ENCODE measurements at regions not wholly inside any gene's neighbourhood (a gene's known extent, or its start where the extent isn't known, plus 50 kb on each side); places are given as distances from the start of the nearest gene placed in this dataset.

DNA sequence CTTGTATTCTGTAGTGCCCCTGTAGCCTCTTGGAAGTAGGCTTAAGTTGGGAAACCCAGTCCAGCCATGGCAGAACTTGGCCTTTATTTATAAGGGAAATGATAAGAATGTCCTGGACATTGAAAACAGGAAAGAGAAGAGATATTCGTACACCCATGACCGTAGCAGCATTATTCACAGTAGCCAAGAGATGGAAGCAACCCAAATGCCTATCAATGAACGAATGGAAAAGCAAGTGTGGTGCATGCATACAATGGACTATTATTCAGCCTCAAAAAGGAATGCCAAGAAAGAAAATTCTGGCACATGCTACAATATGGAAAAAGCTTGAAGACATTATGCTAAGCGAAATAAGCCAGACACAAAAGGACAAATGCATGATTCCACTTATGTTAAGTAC lies 315.3 kb downstream of the CXCL12 start:
- TF ChIP-seq, protein P1, sequence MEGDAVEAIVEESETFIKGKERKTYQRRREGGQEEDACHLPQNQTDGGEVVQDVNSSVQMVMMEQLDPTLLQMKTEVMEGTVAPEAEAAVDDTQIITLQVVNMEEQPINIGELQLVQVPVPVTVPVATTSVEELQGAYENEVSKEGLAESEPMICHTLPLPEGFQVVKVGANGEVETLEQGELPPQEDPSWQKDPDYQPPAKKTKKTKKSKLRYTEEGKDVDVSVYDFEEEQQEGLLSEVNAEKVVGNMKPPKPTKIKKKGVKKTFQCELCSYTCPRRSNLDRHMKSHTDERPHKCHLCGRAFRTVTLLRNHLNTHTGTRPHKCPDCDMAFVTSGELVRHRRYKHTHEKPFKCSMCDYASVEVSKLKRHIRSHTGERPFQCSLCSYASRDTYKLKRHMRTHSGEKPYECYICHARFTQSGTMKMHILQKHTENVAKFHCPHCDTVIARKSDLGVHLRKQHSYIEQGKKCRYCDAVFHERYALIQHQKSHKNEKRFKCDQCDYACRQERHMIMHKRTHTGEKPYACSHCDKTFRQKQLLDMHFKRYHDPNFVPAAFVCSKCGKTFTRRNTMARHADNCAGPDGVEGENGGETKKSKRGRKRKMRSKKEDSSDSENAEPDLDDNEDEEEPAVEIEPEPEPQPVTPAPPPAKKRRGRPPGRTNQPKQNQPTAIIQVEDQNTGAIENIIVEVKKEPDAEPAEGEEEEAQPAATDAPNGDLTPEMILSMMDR (IDR thresholded peaks at IDR 0.05; ENCODE audit: insufficient read depth, low read depth, low read length, missing control alignments), result no peak
- H3K4me3 ChIP-seq (ENCODE audit: low read depth, low read length), result no peak overlapping the region
- DNase-seq (ENCODE audit: low read depth), result no peak

DNA sequence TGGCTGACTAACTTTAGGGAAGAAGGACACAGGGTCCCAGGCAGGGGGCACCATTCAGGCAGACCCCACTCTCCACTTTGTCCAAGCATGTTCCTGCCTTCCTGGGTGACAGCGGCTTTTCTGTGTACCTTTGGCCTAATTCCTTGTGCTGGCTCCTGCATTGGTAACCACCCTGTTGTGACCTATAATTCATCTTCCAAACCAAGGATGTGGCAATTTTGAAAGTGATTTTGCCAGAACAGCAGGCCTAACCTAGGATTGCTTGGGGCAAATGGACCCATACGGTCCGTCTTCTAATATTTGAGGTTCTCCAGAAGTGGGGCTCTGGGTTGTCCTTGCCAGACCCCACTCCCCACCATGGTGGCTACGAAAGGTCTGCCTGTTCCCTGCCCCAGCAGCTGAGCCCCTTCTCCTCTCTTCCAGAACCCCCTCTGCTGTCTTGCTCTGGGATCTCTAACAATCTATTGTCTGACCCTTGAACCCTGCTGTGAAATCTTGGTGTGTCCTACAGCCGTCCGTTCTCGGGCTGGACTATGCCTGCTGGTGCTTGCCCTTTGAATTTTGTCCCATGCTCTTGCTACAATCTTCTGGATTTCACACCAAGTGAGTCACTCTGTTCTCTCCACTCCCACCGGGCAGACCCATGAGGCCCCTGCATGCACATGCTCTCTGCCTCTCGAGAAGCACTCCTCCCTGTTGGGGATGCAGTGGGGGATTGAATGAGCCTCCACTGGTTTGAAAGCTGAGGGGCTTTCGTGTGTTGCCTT lies 316.0 kb downstream of the CXCL12 start:
- DNase-seq (ENCODE audit: low read depth), result no peak
- TF ChIP-seq, protein P1 (IDR thresholded peaks at IDR 0.05; ENCODE audit: insufficient read depth, low read depth, low read length, missing control alignments), result no peak
- no peak overlapping the region for H3K4me3 ChIP-seq (ENCODE audit: low read depth, low read length)

DNA sequence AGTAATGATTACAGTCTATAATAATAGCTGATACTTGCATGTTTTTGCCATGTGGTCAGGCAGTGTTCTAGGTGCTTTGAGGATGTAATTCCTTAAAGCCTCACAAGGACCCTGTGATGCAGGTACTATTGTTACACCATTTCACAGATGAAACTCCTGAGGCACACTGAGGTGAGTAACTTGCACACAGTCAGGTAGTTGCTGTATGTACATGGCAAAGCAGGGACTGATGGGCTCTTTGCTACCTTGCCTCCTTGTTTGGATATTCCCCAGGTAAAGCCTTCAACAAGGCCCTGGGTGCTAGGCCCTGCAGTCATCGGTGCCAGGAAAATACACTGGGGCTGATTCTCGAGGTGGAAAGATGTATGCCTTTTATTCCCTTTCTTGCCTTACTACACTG lies 317.5 kb downstream of the CXCL12 start:
- no peak for DNase-seq (ENCODE audit: low read depth)
- TF ChIP-seq, protein P1 (IDR thresholded peaks at IDR 0.05; ENCODE audit: insufficient read depth, low read depth, low read length, missing control alignments), result no peak

DNA sequence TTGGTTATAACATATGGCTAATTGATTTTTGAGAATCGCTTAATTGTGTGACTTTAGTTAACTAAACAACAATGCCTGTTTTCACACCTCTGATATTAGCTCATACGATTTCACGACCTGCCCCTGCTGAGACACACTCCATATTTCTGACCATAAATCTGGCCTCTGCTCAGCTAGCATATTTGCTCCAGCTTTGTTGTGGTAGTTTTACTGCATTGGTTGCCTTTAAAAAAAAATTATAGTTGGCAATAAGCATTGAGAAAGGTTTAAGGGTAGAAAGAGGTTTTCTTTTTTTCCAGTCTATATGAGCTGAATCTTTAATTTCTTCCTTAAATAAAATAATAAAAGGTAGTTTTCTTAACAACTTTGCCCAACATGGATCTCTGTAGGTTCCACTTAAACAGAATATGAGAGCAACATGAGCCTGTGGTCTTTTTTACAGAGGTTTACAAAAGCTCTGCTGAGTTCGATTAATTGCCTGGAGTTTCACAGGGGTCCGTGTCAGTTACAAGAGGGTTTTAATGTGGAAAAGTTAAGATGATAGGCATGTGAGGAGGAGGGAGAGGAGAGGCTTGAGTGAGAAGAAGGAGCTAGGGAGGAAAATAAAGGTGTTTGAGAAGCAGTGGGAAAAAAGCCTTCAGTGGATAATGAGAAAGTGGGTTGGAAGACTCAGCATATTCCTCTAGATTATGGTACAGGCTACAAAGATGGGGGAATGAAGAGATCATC lies 318.2 kb downstream of the CXCL12 start:
- no peak overlapping the region for H3K4me3 ChIP-seq (ENCODE audit: low read depth, low read length)
- TF ChIP-seq, protein P1 (IDR thresholded peaks at IDR 0.05; ENCODE audit: insufficient read depth, low read depth, low read length, missing control alignments), result no peak
- DNase-seq (ENCODE audit: low read depth), result no peak

More for the DNA sequence above, 317.5 kb downstream of the CXCL12 start:
- no peak overlapping the region for H3K4me3 ChIP-seq (ENCODE audit: low read depth, low read length)

DNA sequence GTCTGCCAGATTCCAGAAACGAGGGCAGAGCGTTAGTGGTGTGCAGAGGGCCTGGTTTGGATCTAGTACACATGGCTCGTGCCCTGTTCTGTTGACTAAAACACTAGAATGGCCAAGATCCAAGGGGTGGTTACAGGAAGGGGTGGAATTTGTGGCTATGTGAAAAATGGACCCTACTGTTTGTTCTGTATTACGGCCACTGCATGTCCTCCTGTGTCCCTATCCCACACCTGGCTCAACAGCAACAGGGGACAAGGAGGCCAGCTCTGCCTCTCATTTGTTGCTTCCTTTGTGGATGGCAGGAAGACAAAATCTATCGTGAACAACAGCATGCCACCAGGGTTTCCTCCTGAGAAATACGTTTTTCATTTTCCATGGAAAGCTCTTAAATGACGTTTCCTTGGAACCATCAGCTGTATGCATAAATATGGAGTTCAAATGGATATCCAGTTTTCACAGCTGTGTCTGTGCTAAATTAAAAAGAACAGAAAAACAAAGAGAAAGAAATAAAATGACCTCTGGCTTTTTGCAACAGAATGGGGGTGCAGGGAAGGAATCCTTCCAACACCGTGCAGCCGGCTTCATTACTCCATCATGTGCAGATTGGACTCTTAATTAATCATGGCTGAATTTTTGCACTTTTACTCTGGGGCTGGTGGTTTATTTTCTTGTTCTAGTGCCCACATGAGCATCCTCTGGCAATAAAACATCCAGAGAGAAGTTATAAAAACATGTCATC lies 318.9 kb downstream of the CXCL12 start:
- TF ChIP-seq, protein P1 (IDR thresholded peaks at IDR 0.05; ENCODE audit: insufficient read depth, low read depth, low read length, missing control alignments), result no peak
- no peak overlapping the region for H3K4me3 ChIP-seq (ENCODE audit: low read depth, low read length)
- no peak for DNase-seq (ENCODE audit: low read depth)

DNA sequence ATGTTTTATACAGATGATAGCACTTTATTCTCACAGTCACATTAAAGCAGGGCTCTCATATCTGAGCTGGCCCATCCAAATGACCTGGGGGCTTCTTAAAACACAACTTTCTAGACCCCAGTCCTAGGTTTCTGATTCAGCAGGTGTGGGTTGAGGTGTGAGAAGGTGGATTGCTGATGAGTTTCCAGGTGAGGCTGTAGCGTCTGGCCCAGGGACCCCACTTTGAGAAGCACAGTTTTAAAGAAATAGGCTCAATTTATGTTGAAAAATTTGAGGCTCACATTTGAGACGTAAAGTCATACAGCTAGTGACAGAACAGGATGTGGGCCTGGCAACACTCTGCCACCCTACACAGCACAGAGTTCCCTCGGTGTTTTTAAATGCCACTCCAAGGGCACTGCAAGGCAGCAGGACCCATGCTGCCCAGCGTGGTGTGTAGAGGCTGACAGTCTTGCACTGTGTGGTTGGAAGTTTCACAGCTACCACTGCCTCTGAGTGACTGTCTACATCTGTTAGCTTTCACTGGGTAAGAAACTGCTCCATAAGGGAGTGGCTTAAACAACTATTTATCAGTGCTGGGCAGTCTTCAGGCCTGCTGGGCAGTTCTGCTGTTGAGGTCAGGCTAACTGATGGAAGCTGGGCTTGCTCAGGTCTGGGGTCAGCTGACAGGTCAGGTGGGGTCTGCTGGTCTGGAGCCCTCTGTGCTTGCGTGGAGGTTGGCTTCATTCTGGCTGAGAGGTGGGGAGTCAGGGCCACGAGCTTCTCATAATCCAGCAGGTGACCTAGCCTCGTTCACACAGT lies 319.7 kb downstream of the CXCL12 start:
- no peak overlapping the region for H3K4me3 ChIP-seq (ENCODE audit: low read depth, low read length)
- TF ChIP-seq, protein P1 (IDR thresholded peaks at IDR 0.05; ENCODE audit: insufficient read depth, low read depth, low read length, missing control alignments), result no peak
- no peak for DNase-seq (ENCODE audit: low read depth)

Data from GM12865 (cell line).